ACHN (cell line): ENCODE measurements at regions not wholly inside any gene's neighbourhood (a gene's known extent, or its start where the extent isn't known, plus 50 kb on each side); places are given as distances from the start of the nearest gene placed in this dataset.
"Not testable (repeated sequence)": the region's sequence is repeated elsewhere in the genome, so short reads cannot be mapped to it uniquely, and the experiment has no call there.

Source experiments
- DNase-seq: peaks from one replicate; pipeline ENCODE4 v3.0.0-alpha.2; 2015
- in situ Hi-C: cut with HindIII; loops from 2 replicates; pipeline ENCODE4 v1.10.0; 2017; ENCODE audit warnings: low sequenced_read_pairs, low pct_ligation_motif_present, low pct_unique_long_range_greater_than_20kb

DNA sequence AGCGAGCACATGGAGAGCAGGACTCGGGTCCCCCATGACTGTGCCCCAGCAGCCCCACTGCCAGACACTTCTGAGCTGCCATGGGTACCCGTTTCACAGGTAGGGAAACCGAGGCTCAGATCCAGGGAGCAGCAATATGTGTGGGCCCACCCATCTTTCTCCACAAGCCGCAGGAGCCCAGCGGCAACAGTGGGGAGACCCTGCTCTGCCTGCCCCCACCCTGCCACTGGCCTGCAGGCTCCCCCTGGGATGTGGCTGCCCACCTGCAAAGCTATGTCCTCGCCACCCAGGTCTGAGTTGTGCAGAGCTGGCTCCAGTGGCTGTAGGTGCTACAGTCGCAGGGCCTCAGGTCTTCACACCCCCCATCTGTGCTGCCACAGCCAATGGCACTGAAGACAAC is 50.6 kb upstream of the C1QTNF9B start:
- in situ Hi-C loops, result no loop called here
- no peak for DNase-seq

DNA sequence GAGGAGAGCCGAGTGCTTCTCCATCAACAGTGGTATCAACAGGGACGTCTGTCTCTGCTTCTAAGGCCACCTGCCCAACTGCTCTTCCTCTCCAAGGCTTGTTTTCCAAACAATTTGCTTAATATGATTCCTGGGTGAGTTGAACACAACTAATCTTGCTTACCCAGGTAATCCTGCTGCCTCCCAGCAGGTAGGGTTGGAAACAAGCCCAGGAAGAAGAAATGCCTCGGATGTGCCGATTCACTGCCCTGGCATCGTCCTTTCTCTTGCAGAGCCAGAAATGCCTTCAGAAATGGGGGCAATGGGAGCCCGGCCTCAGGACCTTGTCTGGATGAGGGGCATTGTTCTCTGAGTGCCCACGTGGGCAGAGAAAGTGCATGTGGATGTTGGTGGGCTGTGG is 51.9 kb upstream of the C1QTNF9B start:
- DNase-seq, result no peak
- in situ Hi-C loops, result no loop called here

- in situ Hi-C loops, result no loop called here
Measured at GRCh38 chr13:23949736-23950135, 52.4 kb upstream of the C1QTNF9B start.

GRCh38 chr13:23950736-23951510 is 53.6 kb upstream of the C1QTNF9B start:
- in situ Hi-C loops, result no loop called here
- DNase-seq, result no peak

More at GRCh38 chr13:23949736-23950135, 52.4 kb upstream of the C1QTNF9B start:
- no peak for DNase-seq

GRCh38 chr13:23952796-23953195 is 55.5 kb upstream of the C1QTNF9B start:
- in situ Hi-C loops, result no loop called here
- no peak for DNase-seq

GRCh38 chr13:23953860-23954512 is 56.7 kb upstream of the C1QTNF9B start:
- no peak for DNase-seq
- in situ Hi-C loops, result no loop called here

GRCh38 chr13:23955064-23955463 is 57.8 kb upstream of the C1QTNF9B start:
- in situ Hi-C loops, result no loop called here

GRCh38 chr13:23956106-23956505 is 58.8 kb upstream of the C1QTNF9B start:
- in situ Hi-C loops, result no loop called here
- peak; percentile 43 for DNase-seq

More at GRCh38 chr13:23955064-23955463, 57.8 kb upstream of the C1QTNF9B start:
- DNase-seq, result no peak

GRCh38 chr13:23957981-23958380 is 60.7 kb upstream of the C1QTNF9B start:
- no peak for DNase-seq
- in situ Hi-C loops, result no loop called here

DNA sequence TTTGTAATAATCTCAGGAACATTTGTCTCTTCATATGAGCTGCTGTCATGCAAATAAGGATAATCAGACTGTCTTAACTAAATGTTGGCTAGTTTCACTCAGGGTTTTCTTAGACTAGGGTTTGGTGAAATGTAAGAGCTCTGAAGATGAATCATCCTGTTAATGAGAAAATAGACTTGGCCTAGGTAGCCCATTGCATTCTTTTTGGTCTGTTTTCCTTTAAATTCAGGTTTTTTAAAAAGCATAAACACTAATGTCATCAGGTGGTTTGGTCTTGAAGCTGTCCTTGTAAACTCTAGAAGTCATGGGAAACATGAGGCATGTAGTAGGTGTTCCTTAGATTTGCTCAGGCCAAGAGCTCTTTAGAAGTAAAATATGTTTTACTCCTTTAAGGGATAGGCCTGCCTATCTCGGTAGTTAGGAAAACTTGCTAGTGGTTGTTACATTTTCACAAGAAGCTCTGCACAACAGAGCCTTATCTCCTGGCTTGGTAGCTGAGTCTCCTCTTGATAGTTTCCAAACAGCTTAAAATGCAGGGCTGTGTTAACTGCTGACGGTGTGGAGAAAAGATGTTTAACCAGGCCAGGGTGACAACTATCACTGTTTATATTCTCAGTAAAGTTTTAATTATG is 62.0 kb upstream of the C1QTNF9B start:
- in situ Hi-C loops, result no loop called here

DNA sequence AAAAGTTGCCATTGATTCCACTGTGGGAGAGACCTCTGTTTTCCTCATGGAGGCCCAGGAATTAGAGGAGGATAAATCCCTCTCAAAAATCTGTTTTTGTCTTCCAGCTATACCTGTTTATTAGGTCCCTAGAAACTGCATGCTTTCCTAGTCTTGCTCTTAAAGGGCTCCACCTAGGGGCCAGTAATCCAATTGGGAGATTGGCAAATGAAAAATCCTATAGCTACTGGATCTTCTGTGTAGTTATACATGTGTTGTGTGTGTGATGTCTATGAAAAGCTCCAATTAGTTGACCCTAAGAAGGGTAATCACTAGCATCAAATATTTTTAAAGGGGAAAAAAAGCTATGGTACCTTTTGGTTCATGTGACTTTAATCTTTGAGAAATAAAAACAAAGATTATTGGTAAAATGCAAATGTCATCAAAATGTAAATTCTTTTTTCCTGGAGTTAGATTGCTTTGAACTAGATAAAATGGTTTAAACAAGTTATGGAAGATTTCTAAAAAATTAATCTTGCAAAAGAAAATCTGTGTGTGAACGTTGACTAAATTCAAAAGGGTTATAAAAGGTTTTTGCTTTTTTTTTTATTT is 63.4 kb upstream of the C1QTNF9B start:
- peak; percentile 46 for DNase-seq
- in situ Hi-C loops, result no loop called here

More for the DNA sequence above, 62.0 kb upstream of the C1QTNF9B start:
- DNase-seq, result peak; percentile 8

- DNase-seq, result no peak
- in situ Hi-C loops, result no loop called here
Measured at GRCh38 chr13:23963184-23963931, 66.1 kb upstream of the C1QTNF9B start.

- DNase-seq, result no peak
- in situ Hi-C loops, result no loop called here
Measured at GRCh38 chr13:23963947-23964346, 66.6 kb upstream of the C1QTNF9B start.

DNA sequence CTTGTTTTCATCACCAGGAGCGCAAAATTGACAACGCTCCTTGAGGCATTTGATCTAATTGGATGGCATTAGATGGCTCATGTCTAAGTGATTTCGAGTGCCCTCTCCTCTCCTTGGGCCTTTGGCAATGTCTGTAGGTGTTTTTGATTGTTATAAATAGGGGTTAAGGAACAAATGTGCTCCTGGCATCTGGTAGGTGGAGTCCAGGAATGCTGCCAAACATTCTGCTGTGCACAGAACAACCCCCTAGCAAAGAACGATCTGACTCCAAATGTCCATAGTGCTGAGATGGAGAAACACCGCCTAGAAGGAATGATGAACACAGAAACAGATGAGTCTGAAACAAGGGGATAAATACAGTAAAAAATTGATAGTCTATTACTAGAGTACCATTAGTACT is 68.0 kb upstream of the C1QTNF9B start:
- DNase-seq, result no peak
- in situ Hi-C loops, result no loop called here

- in situ Hi-C loops, result no loop called here
- no peak for DNase-seq
Measured at GRCh38 chr13:23966221-23966690, 69.0 kb upstream of the C1QTNF9B start.

DNA sequence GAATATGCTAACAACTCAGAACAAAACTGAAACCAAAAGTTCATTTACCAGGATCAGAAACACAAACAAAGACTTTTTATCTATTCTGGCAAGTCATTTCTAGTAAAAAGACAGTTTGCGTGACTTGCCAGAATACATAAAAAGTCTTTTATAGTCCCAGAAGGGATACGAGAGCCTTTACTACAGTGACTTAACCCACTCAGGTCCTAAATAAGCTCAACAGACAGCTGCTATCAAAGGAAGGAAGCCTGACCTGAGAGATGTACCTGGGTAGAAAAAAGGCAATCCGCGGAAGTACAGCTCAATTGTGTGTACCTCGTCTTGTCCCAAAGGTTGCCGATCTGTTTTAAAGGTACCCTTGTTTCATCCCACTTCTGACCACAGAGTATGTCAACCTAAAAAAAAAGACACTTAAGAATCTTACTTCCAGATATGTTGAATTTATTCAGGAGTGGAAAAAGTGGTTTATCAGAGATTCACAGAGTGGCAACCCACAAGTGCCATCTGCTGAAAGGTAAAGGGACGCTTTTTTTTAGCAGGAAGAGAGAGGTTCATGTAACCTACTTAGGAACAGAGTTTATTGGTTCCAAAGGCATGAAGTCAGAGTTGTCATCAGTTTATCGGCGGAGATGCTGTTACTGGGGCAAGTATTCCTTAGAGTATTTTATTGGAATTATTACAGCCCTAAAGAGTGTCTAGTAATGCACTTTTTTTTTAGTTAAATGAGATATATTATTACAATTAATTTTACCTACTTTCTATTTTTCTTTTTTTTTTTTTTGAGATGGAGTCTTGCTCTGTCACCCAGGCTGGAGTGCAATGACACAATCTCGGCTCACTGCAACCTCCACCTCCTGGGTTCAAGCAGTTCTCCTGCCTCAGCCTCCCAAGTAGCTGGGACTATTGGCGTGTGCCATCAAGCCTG is 69.7 kb upstream of the C1QTNF9B start:
- in situ Hi-C loops, result no loop called here
- no peak for DNase-seq

DNA sequence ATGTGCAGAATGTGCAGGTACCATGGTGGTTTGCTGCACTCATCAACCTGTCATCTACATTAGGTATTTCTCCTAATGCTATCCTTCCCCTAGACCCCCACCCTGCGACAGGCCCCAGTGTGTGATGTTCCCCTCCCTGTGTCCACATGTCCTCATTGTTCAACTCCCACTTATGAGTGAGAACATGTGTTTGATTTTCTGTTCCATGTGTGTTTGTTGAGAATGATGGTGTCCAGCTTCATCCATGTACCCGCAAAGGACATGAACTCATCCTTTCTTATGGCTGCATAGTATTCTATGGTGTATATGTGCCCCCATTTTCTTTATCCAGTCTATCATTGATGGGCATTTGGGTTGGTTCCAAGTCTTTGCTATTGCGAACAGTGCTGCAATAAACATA is 70.5 kb upstream of the C1QTNF9B start:
- DNase-seq, in situ Hi-C loops: not testable (repeated sequence)
